B cell (primary cell): ENCODE measurements at regions not wholly inside any gene's neighbourhood (a gene's known extent, or its start where the extent isn't known, plus 50 kb on each side); places are given as distances from the start of the nearest gene placed in this dataset.

Experiments
- ATAC-seq: fragments of 200-7000 bp; cut with Tn5 transposase; one replicate; pipeline ENCODE4 v1.10.0; 2021; ENCODE audit warnings: low read depth, mild to moderate bottlenecking, moderate number of reproducible peaks, moderate library complexity
- CTCF ChIA-PET: fragments of 350-600 bp; sonication (Branson Sonifier 250); formaldehyde crosslinking; loops from one replicate; lab custom pipeline; 2021; ENCODE audit warnings: antibody characterized with exemption, inconsistent platforms; lab: Charles Lee
- POLR2A ChIA-PET: fragments of 350-600 bp; sonication (Branson Sonifier 250); formaldehyde crosslinking; loops from one replicate; lab custom pipeline; 2021; ENCODE audit warnings: antibody characterized with exemption; lab: Charles Lee
- DNase-seq: peaks from one replicate; pipeline ENCODE4 v3.0.0; 2013
- H2AFZ ChIP-seq: 2 replicates; pipeline ENCODE4 v1.6.1; 2012; ENCODE audit warnings: mild to moderate bottlenecking, low read depth, low read length; ENCODE audit not compliant: insufficient read depth, poor library complexity, severe bottlenecking
- H3K27ac ChIP-seq, 2 donors: 1 replicate in 1 of 2; 2 replicates in 1 of 2; pipeline ENCODE4 v1.5.1; 2012 to 2013; ENCODE audit warnings: low read length in 2 of 2, mild to moderate bottlenecking in 2 of 2, moderate library complexity in 1 of 2
- H3K27me3 ChIP-seq, 4 experiments: fragments of 200-600 bp in 1 of 4; sonication (generic) in 1 of 4; replicated peaks in 1 of 4; 1 replicate in 2 of 4; 2 replicates in 2 of 4; pipeline versions ENCODE4 v1.6.1 to v1.7.0; 2013 to 2016; ENCODE audit warnings: low read length in 3 of 4, mild to moderate bottlenecking in 2 of 4, mixed read lengths in 1 of 4, moderate library complexity in 1 of 4; ENCODE audit not compliant: insufficient read depth in 4 of 4, control insufficient read depth in 3 of 4; ENCODE audit errors: control extremely low read depth in 1 of 4
- H3K36me3 ChIP-seq, 2 experiments: replicated peaks in 1 of 2; 1 replicate in 1 of 2; 2 replicates in 1 of 2; pipeline versions ENCODE4 v1.6.1 to v1.7.1; 2013; ENCODE audit warnings: low read length in 1 of 2; ENCODE audit not compliant: insufficient read depth in 2 of 2, control insufficient read depth in 1 of 2; ENCODE audit errors: control extremely low read depth in 1 of 2, extremely low read depth in 1 of 2
- H3K4me1 ChIP-seq, 2 donors: fragments of 200-600 bp in 1 of 2; sonication (generic) in 1 of 2; 1 replicate in 1 of 2; 2 replicates in 1 of 2; pipeline versions ENCODE4 v1.5.1 to v1.6.1; 2013 to 2017; ENCODE audit warnings: low read length in 2 of 2; ENCODE audit not compliant: control insufficient read depth in 2 of 2, insufficient read depth in 2 of 2
- H3K4me2 ChIP-seq: replicated peaks from 2 replicates; pipeline ENCODE3; 2012; ENCODE audit warnings: mild to moderate bottlenecking, low read depth, low read length; ENCODE audit not compliant: poor library complexity, severe bottlenecking
- H3K4me3 ChIP-seq, 5 experiments: fragments of 200-600 bp in 1 of 5; sonication (generic) in 1 of 5; 1 replicate in 3 of 5; 2 replicates in 2 of 5; pipeline versions ENCODE4 v1.5.1 to v1.7.0; 2011 to 2016; ENCODE audit warnings: low read length in 4 of 5, mild to moderate bottlenecking in 4 of 5, low read depth in 2 of 5, control low read depth in 1 of 5, moderate library complexity in 1 of 5; ENCODE audit not compliant: insufficient read depth in 1 of 5; ENCODE audit errors: control extremely low read depth in 1 of 5, extremely low read depth in 1 of 5
- H3K79me2 ChIP-seq: fragments of 200-600 bp; sonication (generic); one replicate; pipeline ENCODE4 v1.6.0; 2016; ENCODE audit warnings: low read length; ENCODE audit not compliant: control insufficient read depth, insufficient read depth
- H3K9ac ChIP-seq: fragments of 200-600 bp; sonication (generic); 2 replicates; pipeline ENCODE4 v1.6.1; 2017; ENCODE audit warnings: mild to moderate bottlenecking, low read length, moderate library complexity
- H3K9me3 ChIP-seq, 3 donors: one replicate each; pipeline versions ENCODE4 v1.6.1 to v1.7.1; 2013; ENCODE audit warnings: low read length in 2 of 3; ENCODE audit not compliant: control insufficient read depth in 2 of 3, insufficient read depth in 1 of 3; ENCODE audit errors: control extremely low read depth in 1 of 3
- H4K20me1 ChIP-seq: 2 replicates; pipeline ENCODE4 v1.6.0; 2012; ENCODE audit warnings: mild to moderate bottlenecking, low read length; ENCODE audit not compliant: insufficient read depth, control insufficient read depth, poor library complexity, severe bottlenecking
- H3K27ac Mint-ChIP-seq: one replicate; pipeline ENCODE4 v1.8.0; 2021; ENCODE audit warnings: mixed read lengths
- H3K27me3 Mint-ChIP-seq: one replicate; pipeline ENCODE4 v1.8.0; 2021; ENCODE audit warnings: mixed read lengths
- H3K4me1 Mint-ChIP-seq: one replicate; pipeline ENCODE4 v1.8.0; 2021; ENCODE audit warnings: mixed read lengths
- H3K4me3 Mint-ChIP-seq: one replicate; pipeline ENCODE4 v1.8.0; 2021; ENCODE audit warnings: mixed read lengths
- H3K9me3 Mint-ChIP-seq: one replicate; pipeline ENCODE4 v1.8.0; 2022; ENCODE audit warnings: mixed read lengths; ENCODE audit not compliant: insufficient read depth
- EZH2 ChIP-seq: IDR thresholded peaks from 2 replicates; pipeline ENCODE4 v1.6.1; 2012; ENCODE audit warnings: borderline replicate concordance, low read depth, mild to moderate bottlenecking, moderate library complexity, low read length; ENCODE audit not compliant: insufficient read depth, poor library complexity, severe bottlenecking
- WGBS: methylation state at CpG from one replicate; pipeline ENCODE4 v1.1.5; 2013; ENCODE audit warnings: missing lambda C conversion rate; ENCODE audit not compliant: insufficient coverage; 5-methylcytosine and 5-hydroxymethylcytosine counted together
- intact Hi-C: fragments of 100-400 bp; cut with micrococcal nuclease; formaldehyde crosslinking; loops from one replicate; pipeline ENCODE4 v1.10.0; 2022
- TF ChIP-seq, protein P1 (sequence below): fragments of 200-600 bp; IDR thresholded peaks from one replicate; pipeline ENCODE4 v1.8.0; 2022; ENCODE audit warnings: antibody characterized with exemption, mild to moderate bottlenecking

DNA sequence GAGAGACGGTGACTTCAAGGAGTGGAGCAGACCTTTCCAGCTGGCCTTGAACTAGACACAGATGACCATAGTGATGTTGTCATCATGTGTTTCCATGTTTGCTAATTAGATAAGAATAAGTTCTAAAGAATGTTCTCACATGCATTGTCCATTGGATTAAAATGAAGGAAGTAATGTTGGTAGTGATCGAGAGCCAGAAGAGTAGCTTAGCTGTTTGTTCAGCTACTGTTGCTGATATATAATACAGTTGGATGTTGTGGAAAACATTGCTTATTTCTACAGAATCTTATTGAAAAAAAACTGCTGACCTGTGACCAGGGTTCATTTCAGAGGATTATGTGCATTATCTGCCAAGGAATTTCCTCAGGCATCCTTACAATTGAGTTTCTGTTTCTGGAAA lies 249.1 kb upstream of the POGK start:
- no peak overlapping the region for H3K27ac Mint-ChIP-seq
- no peaks in the 10 kb centered on the region for H3K36me3 ChIP-seq
- no peak overlapping the region for H3K27ac ChIP-seq
- no peak overlapping the region for H3K4me2 ChIP-seq
- no peaks in the 10 kb centered on the region for H3K79me2 ChIP-seq
- H2AFZ ChIP-seq, result no peak overlapping the region
- no peak for TF ChIP-seq EZH2
- TF ChIP-seq, protein P1, sequence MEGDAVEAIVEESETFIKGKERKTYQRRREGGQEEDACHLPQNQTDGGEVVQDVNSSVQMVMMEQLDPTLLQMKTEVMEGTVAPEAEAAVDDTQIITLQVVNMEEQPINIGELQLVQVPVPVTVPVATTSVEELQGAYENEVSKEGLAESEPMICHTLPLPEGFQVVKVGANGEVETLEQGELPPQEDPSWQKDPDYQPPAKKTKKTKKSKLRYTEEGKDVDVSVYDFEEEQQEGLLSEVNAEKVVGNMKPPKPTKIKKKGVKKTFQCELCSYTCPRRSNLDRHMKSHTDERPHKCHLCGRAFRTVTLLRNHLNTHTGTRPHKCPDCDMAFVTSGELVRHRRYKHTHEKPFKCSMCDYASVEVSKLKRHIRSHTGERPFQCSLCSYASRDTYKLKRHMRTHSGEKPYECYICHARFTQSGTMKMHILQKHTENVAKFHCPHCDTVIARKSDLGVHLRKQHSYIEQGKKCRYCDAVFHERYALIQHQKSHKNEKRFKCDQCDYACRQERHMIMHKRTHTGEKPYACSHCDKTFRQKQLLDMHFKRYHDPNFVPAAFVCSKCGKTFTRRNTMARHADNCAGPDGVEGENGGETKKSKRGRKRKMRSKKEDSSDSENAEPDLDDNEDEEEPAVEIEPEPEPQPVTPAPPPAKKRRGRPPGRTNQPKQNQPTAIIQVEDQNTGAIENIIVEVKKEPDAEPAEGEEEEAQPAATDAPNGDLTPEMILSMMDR, result no peak
- 100% methylated on average over 1 of the region's 2 CpGs for WGBS
- H3K4me1 Mint-ChIP-seq, result no peaks in the 10 kb centered on the region
- H3K4me3 Mint-ChIP-seq, result no peak overlapping the region
- H4K20me1 ChIP-seq, result no peaks in the 10 kb centered on the region
- no peaks in the 10 kb centered on the region for H3K27me3 ChIP-seq
- H3K27me3 Mint-ChIP-seq, result peaks cover 12% of the 10 kb centered on the region
- CTCF ChIA-PET, result no interaction called here
- intact Hi-C loops, result no loop called here
- ATAC-seq, result no peak
- H3K4me1 ChIP-seq, result no peaks in the 10 kb centered on the region
- POLR2A ChIA-PET, result no interaction called here
- DNase-seq, result no peak
- H3K9me3 Mint-ChIP-seq, result no peaks in the 10 kb centered on the region
- H3K9me3 ChIP-seq, result no peaks in the 10 kb centered on the region
- H3K4me3 ChIP-seq, result no peak overlapping the region
- H3K9ac ChIP-seq, result no peak overlapping the region

DNA sequence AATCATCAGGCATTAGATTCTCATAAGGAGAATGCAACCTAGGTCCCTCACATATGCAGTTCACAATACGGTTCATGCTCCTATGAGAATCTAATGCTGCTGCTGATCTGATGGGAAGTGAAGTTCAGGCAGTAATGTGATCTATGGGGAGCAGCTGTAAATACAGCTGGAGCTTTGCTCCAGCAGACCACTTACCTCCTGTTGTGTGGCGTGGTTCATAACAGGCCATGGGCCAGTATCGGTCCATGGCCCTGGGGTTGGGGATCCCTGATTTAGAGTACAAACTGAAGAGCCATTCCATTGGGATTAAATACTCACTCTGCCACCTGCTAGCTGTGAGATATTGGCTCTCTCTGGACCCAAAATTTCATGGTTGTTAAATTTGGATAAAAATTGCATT lies 244.6 kb upstream of the POGK start:
- H3K36me3 ChIP-seq, result no peaks in the 10 kb centered on the region
- Mint-ChIP-seq H3K27me3 (peaks cover 14% of the 10 kb centered on the region), H3K4me1 (no peaks in the 10 kb centered on the region), H3K27ac (no peak overlapping the region), H3K4me3 (no peak overlapping the region), H3K9me3 (no peaks in the 10 kb centered on the region)
- no peaks in the 10 kb centered on the region for H3K4me1 ChIP-seq
- ATAC-seq, result no peak
- H3K9me3 ChIP-seq, result no peaks in the 10 kb centered on the region
- H3K4me3 ChIP-seq, result no peak overlapping the region
- no peak for DNase-seq
- no peaks in the 10 kb centered on the region for H3K79me2 ChIP-seq
- CTCF ChIA-PET, result no interaction called here
- no peak overlapping the region for H3K9ac ChIP-seq
- H3K27ac ChIP-seq, result no peak overlapping the region
- no peak overlapping the region for H3K4me2 ChIP-seq
- H2AFZ ChIP-seq, result no peak overlapping the region
- no peaks in the 10 kb centered on the region for H4K20me1 ChIP-seq
- H3K27me3 ChIP-seq, result no peaks in the 10 kb centered on the region
- intact Hi-C loops, result no loop called here
- POLR2A ChIA-PET, result no interaction called here
- WGBS, result 92% methylated on average over 2 of the region's 3 CpGs
- TF ChIP-seq, protein P1, result no peak
- TF ChIP-seq EZH2, result no peak
